Heart right ventricle (tissue), 16 donors: ENCODE measurements at regions not wholly inside any gene's neighbourhood (a gene's known extent, or its start where the extent isn't known, plus 50 kb on each side); places are given as distances from the start of the nearest gene placed in this dataset.

Source experiments
- ATAC-seq, 8 donors: fragments of 200-7000 bp; cut with Tn5 transposase; one replicate each; pipeline ENCODE4 v1.9.1; 2020; ENCODE audit warnings: mild to moderate bottlenecking in 8 of 8, moderate library complexity in 8 of 8, moderate number of reproducible peaks in 1 of 8
- DNase-seq, 2 donors: peaks; one replicate each; pipeline ENCODE4 v3.0.0-alpha.2; 2020
- H3K27ac ChIP-seq, 10 donors: fragments of 200-600 bp; sonication (generic) in 2 of 10; one replicate each; pipeline versions ENCODE4 v1.5.0 to v1.8.0; 2020 to 2022; ENCODE audit warnings: mild to moderate bottlenecking in 3 of 10
- H3K27me3 ChIP-seq, 7 donors: fragments of 200-600 bp; one replicate each; pipeline ENCODE4 v1.8.0; 2021 to 2022; ENCODE audit warnings: mild to moderate bottlenecking in 2 of 7
- H3K36me3 ChIP-seq, 9 donors: fragments of 200-600 bp; sonication (generic) in 1 of 9; one replicate each; pipeline versions ENCODE4 v1.5.0 to v1.8.0; 2020 to 2022; ENCODE audit warnings: mild to moderate bottlenecking in 2 of 9
- H3K4me1 ChIP-seq, 9 donors: fragments of 200-600 bp; sonication (generic) in 1 of 9; one replicate each; pipeline versions ENCODE4 v1.5.0 to v1.8.0; 2020 to 2022; ENCODE audit warnings: mild to moderate bottlenecking in 4 of 9
- H3K4me3 ChIP-seq, 10 donors: fragments of 200-600 bp; sonication (generic) in 2 of 10; one replicate each; pipeline versions ENCODE4 v1.5.0 to v1.8.0; 2020 to 2022; ENCODE audit warnings: mild to moderate bottlenecking in 7 of 10, moderate library complexity in 2 of 10
- H3K9me3 ChIP-seq, 11 donors: fragments of 200-600 bp in 10 of 11; sonication (generic) in 2 of 11; one replicate each; pipeline versions ENCODE4 v1.5.0 to v1.8.0; 2013 to 2022; ENCODE audit warnings: mild to moderate bottlenecking in 2 of 11, control low read depth in 1 of 11, moderate library complexity in 1 of 11
- CTCF ChIP-seq, 9 donors: fragments of 200-600 bp; sonication (generic) in 2 of 9; IDR thresholded peaks; one replicate each; pipeline versions ENCODE4 v1.5.0 to v1.8.0; 2021 to 2022; ENCODE audit warnings: antibody characterized with exemption in 9 of 9, mild to moderate bottlenecking in 5 of 9, moderate library complexity in 1 of 9
- WGBS, 2 donors: extraction: QIAGEN DNeasy Blood & Tissue Kit; methylation state at CpG; one replicate each; pipeline ENCODE4 v1.1.7; 2013; ENCODE audit warnings: inconsistent platforms in 1 of 2; 5-methylcytosine and 5-hydroxymethylcytosine counted together
- intact Hi-C, 10 donors: fragments of 100-400 bp; cut with DNase I; formaldehyde crosslinking; loops; one replicate each; pipeline versions ENCODE4 v1.11.1 to v1.14.2; 2022
- donor health status: Arrhythmogenic right ventricular cardiomyopathy.
- donor health status: ischemic (EF 13 %, LVEDD 7.1; RV severe dilation, severe dysfunction).
- donor health status: healthy with polysubstance abuse.
- donor health status: DM: no; HTN: yes; CAD: no.
- donor health status: DM: no; HTN: no; CAD: no.
- donor health status: ischemic (EF 25% LVEDD 6.9; RV normal size, moderate dysfunction).
- donor health status: ischemic (EF 25% LVEDD 5.7; RV mildly dilated, moderate dysfunction).
- donor health status: healthy.
- donor health status: DM: yes; HTN: yes; CAD: no.
- donor health status: Ischemic cardiomyopathy.
- donor health status: ischemic (EF 35%, LVEDD 5.7; RV mildly dilated, moderate dysfunction).
- donor health status: nonischemic (EF 11% LVEDD 7.7; RV severe dilation, severe dysfunction).
- donor health status: DM: yes; HTN: yes; CAD: no.
- donor health status: PGD.
- donor health status: ischemic (EF 29% LVEDD 5.4; RV normal size, mild dysfunction).
- donor health status: nonischemic (EF 23%, LVEDD 6.1; RV moderate dilation, normal function).

DNA sequence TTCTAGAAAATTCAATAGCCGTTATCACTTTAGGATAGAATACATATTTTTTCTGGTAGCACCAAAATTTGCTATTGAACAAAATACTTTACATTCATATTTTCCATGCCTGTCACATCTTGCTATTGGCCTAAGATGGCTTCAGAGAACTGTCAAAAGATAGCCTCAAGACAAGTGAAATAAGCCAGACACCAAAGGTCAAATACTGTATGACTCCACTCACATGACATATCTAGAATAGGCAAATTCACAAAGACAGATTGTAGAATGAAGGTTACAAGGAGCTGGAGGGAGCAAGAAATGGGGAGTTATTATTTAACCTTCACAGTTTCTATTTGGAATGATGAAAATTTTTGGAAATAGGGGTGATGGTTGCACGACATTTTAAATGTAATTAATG, 223.7 kb upstream of the ZC3H12C start:
- Histone ChIP-seq H3K9me3 (peaks cover 0 to 16% (median 3%) of the 10 kb centered on the region in 11 donors), H3K27ac (no peak overlapping the region), H3K4me1 (peaks cover 0 to 15% (median 0%) of the 10 kb centered on the region in 9 donors), H3K27me3 (no peaks in the 10 kb centered on the region), H3K36me3 (no peaks in the 10 kb centered on the region), H3K4me3 (no peak overlapping the region)
- no peak for DNase-seq
- intact Hi-C loops, result loop anchor here in 7 of 10 donors (5.0 to 10.0 kb wide), 3 partner anchors 1165 to 1175 kb away; no protein-coding TSS in a partner anchor
- WGBS, 2 donors, result 87 to 94% methylated on average over 2 of the region's 2 CpGs
- no peak for ATAC-seq
- no peak for TF ChIP-seq CTCF (IDR thresholded peaks at IDR 0.05)

- intact Hi-C loops, result no loop called here
- Histone ChIP-seq H3K36me3 (no peaks in the 10 kb centered on the region), H3K4me1 (peaks cover 0 to 11% (median 0%) of the 10 kb centered on the region in 9 donors), H3K9me3 (peaks cover 0 to 16% (median 3%) of the 10 kb centered on the region in 11 donors), H3K27me3 (no peaks in the 10 kb centered on the region), H3K27ac (no peak overlapping the region), H3K4me3 (no peak overlapping the region)
- ATAC-seq (no peak), DNase-seq (no peak)
- TF ChIP-seq CTCF (IDR thresholded peaks at IDR 0.05), result no peak
- 82 to 90% methylated on average over 6 of the region's 6 CpGs for whole genome bisulfite sequencing, 2 donors
Observed at GRCh38 chr11:109870297-109870696, 222.9 kb upstream of the ZC3H12C start.

DNA sequence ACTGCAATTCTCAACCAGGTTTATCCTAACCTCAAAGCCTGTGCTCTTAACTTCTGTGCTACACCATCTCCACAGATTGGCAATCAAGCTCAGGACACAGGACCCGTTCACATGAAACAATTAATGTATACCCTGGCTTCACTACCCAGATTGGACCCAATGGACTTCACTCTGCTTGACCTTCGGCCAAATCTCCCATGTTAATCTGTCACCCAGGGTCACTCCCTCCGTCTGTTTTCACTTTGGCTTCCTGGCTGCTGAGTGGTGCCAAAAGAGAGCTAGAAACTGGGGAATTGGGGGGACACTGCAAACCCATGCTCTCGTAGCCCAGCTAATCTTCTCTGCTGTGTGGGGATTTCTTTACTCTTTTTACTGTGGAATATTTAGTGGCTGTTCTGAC, 216.1 kb upstream of the ZC3H12C start:
- Histone ChIP-seq H3K27me3 (no peaks in the 10 kb centered on the region), H3K9me3 (peaks cover 0 to 14% (median 3%) of the 10 kb centered on the region in 11 donors), H3K36me3 (no peaks in the 10 kb centered on the region), H3K4me1 (no peaks in the 10 kb centered on the region), H3K4me3 (no peak overlapping the region), H3K27ac (no peak overlapping the region)
- DNase-seq, result no peak
- 31 to 47% methylated on average over 4 of the region's 4 CpGs for WGBS, 2 donors
- intact Hi-C loops, result loop anchor here in 1 of 10 donors (2.0 kb wide), 1 partner anchor 60 kb away; no protein-coding TSS in a partner anchor
- no peak for TF ChIP-seq CTCF (IDR thresholded peaks at IDR 0.05)
- ATAC-seq, result no peak

DNA sequence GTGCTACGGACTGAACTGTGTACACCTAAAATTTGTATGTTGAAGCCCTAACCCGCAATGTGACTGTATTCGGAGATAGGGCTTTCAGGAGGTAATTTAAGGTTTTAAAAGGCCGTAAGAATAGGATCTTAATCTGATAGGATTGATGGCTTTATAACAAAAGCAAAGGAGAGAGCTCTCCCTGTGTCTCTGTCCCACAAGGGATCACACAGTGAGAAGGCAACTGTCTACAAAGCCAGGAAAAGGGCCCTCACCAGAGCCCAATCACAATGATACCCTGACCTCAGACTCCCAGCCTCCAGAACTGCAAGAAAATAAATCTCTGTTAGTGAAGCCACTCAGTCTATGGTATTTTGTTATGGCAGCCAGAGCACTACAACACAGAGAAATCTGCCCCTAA, 208.7 kb upstream of the ZC3H12C start:
- intact Hi-C loops, result no loop called here
- Histone ChIP-seq H3K4me3 (no peak overlapping the region), H3K9me3 (peaks cover 0 to 5% (median 0%) of the 10 kb centered on the region in 11 donors), H3K36me3 (no peaks in the 10 kb centered on the region), H3K27ac (no peak overlapping the region), H3K27me3 (no peaks in the 10 kb centered on the region), H3K4me1 (no peaks in the 10 kb centered on the region)
- no peak for TF ChIP-seq CTCF (IDR thresholded peaks at IDR 0.05)
- ATAC-seq, result no peak
- no peak for DNase-seq
- WGBS, 2 donors, result 91 to 92% methylated on average over 4 of the region's 4 CpGs
